GM19372 (cell line): ENCODE measurements at regions not wholly inside any gene's neighbourhood (a gene's known extent, or its start where the extent isn't known, plus 50 kb on each side); places are given as distances from the start of the nearest gene placed in this dataset.
"Not testable (repeated sequence)": the region's sequence is repeated elsewhere in the genome, so short reads cannot be mapped to it uniquely, and the experiment has no call there.

Experiments
- ATAC-seq: cut with Tn5 transposase; IDR thresholded peaks from one replicate; pipeline ENCODE4 v1.9.1; 2021; ENCODE audit warnings: mild to moderate bottlenecking, low read depth, moderate library complexity; ENCODE audit not compliant: unreplicated experiment

DNA sequence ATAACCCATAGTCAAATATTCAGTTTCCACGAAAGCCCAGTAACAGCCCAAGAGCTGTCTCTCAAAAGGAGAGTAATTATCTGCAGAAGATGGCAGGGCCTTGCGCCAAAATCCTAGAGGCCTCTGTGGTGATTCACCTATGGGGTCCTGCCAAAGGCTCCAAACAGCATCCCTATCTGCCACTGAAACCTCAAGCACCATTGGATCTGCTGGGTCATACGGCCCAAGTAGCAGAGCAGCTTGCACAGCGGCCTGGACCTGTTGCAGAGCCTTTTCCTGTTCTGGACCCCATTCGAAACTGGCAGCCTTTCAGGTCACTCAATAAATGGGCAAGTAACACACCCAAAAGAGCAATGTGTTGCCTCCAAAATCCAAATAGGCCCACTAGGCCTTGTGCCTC lies 183.2 kb upstream of the IPO5 start:
- ATAC-seq: not testable (repeated sequence)

DNA sequence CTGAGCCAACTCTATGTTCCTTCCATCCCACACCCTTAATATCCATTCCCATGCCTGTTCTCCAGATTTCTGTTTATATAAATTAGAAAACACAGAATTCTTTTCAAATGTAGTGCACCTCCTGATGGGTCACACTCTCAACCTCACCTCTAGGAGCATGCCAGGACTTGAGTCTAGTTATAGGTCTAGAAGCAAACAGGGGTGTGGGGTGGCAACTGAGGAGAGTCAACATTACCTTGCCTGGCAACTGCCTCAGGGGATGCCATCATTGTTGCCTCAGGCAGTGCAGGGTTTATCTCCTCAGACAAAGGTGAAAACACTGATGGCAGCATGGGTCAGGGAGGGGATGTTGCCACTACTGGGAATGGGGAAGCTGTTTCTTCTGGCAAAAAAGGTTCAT lies 181.0 kb upstream of the IPO5 start:
- not testable (repeated sequence) for ATAC-seq

DNA sequence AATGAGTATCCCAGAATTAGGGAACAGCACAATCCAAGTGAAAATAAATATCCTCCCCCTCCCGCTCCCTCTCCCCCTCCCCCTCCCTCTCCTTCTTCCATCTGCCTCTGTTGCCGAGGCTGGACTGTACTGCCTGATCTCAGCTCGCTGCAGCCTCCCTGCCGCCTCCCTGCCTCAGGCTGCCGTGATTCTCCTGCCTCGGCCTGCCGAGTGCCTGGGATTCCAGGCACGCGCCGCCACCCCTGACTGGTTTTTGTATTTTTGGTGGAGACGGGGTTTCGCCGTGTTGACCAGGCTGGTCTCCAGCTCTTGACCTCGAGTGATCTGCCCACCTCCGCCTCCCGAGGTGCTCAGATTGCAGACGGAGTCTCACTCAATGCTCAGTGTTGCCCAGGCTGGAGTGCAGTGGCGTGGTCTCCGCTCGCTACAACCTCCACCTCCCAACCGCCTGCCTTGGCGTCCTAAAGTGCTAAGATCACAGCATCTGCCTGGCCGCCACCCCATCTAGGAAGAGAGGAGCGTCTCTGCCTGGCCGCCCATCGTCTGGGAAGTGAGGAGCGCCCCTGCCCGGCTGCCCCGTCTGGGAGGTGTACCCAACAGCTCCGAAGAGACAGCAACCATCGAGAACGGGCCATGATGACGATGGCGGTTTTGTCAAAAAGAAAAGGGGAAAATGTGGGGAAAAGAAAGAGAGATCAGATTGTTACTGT lies 178.9 kb upstream of the IPO5 start:
- not testable (repeated sequence) for ATAC-seq

DNA sequence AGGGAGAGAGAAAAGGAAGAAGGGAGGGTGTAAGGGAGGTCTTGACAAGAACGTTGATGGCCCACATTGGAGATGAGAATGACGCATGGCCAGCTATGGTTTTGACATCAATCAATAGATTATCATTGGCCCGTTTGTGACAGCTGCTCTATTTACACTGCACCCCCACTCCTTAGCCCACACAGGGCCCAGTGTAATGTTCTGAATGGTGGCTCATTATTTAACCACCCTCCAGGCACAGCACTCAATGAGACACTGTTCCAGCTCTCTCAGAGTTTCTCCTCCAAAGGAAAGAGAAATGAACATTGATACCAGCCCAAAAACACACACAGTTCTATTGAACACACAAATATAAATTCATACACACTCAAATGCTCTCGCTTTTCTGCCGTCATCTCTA lies 173.0 kb upstream of the IPO5 start:
- no peak for ATAC-seq

DNA sequence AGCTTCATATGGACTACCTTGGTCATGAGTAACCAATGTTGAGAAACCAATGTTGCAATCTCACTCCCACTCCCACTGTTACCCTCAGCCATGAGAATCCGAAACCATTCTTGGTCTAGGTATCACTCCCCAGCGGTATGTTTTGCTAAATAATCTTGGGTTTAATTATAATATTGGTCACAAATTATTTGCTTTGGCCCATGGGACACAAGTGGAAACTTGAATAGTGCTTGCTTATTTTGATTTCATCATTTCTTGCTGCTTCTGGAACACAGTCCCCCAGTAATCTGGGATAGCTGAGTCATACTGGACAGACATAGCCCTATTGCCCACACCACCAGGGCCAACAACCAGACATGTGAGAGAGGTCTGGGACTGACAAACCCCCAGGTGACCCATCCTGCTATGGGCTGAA lies 171.6 kb upstream of the IPO5 start:
- ATAC-seq: no peak

DNA sequence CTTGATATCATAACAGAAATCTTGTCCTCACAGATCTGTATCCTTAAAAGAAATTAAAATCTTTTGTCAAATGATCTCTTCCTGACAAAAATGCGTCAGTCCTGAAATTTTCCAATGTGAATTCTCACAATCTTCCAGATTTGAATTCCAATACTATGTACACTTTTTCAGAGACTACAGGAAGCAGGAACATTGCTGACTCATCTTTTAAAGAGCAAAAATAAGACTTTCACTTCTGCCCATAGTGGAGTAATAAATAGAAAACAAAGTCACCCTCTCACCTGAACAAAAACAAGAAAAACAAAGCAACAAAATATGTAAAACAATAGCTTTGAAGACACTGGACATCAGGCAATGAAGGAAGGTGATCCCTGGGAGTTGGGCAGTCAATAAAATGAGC lies 167.0 kb upstream of the IPO5 start:
- no peak for ATAC-seq

DNA sequence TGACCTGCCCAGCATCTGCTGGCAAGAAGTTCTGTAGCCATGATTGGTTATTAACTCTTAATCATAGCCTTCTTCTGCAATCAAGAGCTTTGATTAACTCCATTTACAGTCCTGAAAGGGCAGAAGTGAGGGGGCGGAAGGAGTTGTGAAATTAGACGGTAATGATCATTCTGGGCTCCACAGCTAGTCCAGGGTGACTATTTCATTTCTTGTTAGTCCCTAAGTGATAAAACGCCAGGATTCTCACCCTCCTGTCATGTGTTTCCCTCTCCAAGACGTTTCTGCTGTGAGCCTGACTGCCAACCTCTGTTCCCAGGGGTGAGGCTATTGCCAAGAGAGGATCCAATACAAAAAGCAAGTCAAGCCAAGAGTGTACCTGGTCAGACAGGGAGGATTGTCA lies 155.9 kb upstream of the IPO5 start:
- ATAC-seq: no peak

DNA sequence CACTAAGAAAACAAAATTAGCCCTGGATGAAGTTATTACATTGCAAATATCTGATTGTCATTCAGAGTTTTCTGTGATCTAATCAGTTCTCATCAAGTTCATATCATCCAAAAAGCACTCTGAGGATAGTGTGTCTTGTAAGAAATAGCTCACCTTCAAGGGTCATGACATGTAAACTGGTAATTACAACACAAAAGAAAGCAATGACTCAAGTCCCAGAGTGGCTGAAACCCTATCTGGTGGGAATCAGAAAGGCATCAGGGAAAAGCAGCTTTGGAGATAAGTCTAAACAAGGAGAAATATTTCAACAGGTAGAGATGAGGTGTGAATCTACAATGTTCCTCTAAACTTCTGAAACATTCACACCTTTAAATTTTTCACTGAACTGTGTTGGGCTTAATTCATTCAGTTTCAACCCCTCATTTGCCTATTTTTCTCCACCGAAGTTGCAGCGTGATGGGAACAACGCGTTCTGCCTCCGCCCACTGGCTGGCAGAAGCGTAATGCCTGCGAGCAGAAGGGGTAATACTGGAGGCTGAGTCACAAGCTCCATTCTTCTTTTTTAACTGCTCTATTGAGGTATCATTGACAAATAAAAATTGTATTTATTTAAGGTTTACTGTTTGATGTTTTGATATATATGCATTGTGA lies 155.2 kb upstream of the IPO5 start:
- no peak for ATAC-seq

DNA sequence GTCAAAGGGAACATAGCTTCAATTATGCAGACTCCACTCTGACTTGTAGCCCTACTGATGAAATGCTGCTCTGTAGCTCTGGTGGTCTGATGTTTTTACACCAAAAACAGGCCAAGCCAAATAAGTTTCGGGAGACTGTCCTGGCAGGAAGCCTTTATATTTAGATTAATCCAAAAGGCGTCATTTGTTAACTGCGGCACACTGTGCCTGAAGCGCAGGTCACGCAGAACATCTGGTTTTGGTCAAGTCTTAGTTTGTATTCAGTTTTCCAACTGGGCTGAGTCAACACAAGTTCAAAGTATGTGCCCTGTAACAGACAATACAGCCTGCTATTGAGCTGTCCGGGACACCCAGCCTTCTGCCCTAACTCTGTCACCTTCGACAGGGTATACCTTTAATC lies 154.6 kb upstream of the IPO5 start:
- ATAC-seq: no peak

DNA sequence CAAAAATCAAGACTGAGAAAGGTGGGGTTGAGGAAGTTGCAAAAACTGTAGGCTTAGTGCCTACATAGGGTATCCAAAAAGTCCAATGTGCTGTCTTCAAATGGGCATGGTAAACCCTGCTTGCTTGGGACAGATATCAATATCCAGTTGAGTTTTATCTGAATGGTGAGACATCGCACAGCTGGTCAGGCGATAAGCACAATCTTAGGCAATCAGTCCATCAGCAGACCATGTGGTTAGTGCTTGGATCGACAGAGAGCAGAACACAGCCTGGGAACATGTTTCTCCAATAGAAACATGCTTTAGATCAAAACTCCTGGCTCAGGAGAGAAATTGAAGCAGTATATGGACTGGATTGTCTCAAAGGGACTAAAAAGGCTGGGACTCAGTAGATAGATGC lies 151.3 kb upstream of the IPO5 start:
- ATAC-seq: no peak

DNA sequence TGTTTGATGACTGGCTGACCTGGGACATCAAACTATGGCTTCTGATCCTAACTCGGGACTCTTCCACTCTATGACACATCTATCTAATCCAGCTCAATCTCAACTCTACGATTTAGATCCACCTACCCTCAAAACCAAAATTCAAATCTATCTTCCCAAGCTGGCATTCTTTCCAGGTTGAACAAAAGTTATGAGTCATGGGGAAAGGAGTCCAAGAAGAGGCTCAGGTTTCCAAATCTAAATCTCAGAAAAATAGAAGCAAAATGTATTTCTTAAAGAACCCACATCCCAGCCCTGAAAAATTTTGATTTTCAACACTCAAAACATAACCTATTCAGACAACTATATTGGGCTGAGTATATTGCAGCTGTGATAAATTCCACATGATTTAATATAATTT lies 143.9 kb upstream of the IPO5 start:
- no peak for ATAC-seq

DNA sequence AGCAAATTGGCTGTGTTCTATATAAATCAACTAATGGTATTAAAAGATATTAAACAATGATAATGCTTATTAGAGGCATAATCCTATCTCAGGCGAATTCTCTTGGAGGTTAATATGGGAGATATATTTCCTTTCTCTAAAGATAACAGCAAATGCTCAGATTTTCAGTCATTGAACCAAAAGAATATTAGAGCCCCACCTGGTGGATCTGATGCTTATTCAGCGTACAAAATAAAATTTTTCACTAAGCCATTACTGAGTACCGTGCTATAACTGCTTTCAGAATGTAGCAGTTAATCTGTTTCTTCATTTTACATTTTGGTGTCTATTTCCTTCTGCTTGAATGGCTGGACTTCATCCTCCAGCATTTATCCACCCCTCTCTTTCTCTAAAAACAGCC lies 143.3 kb upstream of the IPO5 start:
- no peak for ATAC-seq

DNA sequence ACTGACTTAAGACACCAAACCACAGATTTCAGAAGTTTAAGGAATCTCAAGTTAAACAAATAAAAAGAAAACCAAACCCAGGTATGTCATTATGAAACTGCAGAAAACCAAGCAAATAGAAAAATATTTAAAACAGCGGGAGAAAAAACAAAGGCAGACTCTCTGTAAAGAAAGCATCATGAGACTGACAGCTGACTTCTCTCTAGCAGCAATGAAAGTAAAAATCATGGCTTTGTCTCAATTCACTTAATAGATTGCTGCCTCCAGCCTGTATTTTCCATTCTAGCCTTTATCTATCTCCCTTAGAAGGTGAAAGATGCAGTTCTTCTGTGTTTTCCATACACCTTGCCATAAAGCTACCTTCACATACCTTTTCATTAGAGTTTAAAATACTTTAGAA lies 131.1 kb upstream of the IPO5 start:
- no peak for ATAC-seq

DNA sequence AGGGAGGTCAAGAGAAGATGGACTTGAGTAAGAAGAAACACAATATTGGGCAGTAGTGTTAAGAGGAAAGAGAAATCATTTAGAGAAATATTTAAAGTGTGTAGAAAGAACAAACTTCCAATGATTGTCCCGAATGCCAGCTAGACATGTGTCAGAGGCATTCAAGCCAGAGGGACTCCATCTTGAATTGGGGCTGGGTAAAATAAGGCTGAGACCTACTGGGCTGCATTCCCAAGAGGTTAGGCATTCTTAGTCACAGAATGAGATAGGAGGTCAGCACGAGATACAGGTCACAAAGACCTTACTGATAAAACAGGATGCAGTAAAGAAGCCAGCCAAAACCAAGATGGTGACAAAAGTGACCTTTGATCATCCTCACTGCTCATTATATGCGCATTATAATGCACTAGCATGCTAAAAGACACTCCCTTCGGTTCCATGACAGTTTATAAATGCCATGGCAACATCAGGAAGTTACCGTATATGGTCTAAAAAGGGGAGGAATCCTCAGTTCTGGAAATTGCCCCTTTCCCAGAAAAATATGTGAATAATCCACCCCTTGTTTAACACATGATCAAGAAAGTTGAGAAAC lies 127.0 kb upstream of the IPO5 start:
- ATAC-seq: no peak

DNA sequence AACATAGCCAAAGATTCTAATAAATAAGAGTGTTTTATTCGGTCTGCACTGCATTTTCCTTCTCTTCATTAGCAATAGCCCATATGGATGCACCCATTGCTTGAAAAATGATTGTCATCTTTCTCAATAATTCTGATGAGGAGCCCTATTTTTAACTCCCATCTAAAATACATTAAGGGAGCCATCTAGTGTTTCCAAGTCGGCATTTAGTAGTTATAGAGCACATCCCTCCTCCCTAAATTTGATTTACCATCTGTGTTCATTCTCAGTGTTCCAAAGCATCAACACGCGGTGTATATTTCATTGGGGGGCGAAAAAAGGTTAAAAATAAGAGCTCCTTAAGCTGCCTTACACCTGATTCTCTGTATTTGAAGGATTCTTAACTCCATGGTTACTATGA lies 119.2 kb upstream of the IPO5 start:
- ATAC-seq: no peak

DNA sequence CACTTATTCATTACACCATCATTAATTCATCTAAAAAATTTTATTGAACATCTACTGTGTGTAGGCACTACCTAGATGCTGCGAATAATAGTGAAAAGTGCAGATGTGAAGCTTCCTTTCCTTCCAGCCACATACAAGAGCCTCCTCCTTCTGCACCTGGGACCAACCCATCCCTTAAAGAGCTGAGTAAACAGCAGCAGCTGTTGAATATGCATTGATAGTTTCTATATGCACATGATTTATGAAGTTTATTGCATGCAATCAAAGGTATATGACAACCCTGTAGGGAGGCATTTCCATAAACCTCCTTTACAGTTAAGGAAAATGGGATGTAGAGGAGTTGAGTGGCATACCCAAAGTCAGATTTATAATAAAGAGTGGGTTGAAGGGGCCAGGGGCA lies 110.3 kb upstream of the IPO5 start:
- no peak for ATAC-seq

DNA sequence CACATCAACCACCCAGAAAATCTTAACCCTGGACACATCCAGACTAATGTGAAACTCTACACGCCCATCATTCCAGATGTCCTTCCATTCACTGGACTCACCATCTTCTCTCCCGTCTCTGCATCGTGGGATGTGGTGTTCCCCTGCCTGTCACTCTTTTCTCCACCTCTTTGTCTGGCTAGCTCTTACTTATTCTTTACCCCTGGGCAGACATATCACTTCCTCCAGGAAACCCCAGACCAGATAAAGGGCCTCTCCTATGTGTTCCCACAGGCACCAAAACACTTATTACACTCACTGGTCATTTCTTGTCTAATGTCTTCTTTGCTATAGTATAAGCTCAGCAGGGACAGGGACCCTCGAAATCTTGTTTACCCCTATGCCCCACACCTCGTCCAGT lies 109.3 kb upstream of the IPO5 start:
- no peak for ATAC-seq

DNA sequence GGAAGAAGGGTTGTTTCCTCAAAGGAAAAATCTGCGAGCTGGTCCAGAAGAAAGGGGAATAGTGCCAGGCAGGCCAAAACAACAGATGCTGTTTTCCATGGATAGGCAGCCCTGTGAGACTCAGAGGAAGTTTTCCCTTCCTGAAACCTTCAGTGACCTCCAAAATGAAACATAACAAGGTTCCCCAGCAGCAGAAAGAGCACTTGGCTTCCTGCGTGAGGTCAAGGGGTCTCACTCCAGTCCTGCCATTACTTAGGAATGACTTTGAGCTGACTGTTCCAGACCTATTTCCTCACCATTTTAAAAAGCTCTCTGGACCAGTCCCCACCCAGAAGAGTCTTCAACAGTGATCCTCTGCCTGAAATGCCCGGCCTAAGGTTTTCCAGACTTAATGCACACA lies 104.6 kb upstream of the IPO5 start:
- ATAC-seq: no peak

DNA sequence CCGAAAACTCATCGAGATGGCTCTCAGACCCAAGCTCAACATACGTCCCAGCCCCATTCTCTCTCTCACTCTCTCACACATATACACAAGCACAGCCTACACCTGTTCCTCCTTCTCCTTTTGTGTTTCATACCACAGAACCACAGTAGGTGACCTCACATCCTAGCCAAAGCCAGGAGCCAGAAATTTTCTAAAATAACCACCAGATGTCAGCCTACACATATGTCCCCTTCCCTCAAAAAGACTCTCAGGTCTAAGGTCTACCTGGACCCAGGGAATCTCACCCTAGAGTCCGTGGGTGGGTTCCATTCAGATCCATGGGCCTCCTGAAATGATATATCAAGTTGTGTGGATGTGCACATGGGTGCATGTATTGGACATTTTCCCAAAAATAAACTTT lies 104.2 kb upstream of the IPO5 start:
- ATAC-seq: peak; percentile 83

DNA sequence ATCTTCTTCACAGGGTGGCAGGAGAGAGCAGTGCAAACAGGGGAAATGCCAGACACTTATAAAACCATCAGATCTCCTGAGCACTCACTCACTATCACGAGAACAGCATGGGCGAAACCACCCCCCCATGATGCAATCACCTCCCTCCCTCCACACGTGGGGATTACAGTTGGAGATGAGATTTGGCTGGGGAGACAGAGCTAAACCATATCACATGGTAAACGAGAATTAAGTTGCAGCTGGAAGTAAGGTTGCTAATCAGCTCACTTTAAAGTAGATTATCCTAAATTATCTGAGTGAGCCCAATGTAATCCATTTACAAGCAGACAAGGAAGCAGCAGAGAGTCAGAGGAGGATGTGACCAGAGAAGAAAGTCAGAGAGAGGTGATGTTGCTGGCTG lies 102.2 kb upstream of the IPO5 start:
- ATAC-seq: no peak

DNA sequence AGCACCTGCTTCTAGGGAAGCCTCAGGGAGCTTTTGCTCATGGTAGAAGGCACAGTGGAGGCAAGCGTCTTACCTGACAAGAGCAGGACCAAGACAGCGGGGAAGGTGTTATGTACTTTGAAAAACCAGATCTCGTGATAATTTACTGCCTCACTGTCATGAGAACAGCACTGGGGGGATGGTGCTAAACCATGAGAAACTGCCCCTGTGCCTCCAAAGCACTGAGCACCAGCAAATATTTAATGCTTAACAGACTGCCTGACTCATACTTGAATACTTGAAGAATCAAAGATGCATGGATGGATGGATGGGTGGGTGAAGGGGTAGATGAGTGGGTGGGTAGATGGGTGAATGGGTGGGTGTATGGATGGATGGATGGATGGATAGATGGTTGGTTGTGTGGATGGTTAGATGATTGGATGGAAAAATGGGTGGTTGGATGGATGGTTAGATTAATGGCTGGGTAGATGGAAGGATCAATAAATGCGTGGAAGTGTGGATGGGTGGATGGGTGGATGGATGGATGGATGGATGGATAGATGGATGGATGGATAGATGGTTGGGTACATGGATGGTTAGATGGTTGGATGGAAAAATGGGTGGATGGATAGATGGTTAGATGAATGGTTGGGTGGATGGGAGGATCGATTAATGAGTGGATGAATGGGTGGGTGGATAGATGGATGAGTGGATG lies 101.1 kb upstream of the IPO5 start:
- no peak for ATAC-seq

DNA sequence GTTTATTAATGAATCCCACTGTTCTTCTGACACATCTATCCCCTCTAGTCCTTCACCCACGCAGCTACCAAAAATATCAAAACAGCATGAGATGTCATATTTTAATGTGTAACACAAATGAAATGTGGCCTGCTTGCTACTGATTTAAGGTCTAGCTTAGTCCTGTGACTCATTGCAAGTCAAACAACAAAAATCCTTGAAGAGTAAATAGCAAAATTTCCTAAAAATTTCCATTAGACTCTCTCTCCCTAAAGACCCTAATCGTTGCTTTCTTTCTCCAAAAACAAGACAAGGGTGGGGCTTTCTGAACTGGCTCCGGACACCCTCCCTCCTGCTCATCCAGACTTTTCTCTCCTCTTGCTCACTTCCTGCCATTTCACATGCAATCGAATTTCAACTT lies 99.9 kb upstream of the IPO5 start:
- no peak for ATAC-seq
